ENCODE measurements at regions not wholly inside any gene's neighbourhood (a gene's known extent, or its start where the extent isn't known, plus 50 kb on each side); places are given as distances from the start of the nearest gene placed in this dataset.

DNA sequence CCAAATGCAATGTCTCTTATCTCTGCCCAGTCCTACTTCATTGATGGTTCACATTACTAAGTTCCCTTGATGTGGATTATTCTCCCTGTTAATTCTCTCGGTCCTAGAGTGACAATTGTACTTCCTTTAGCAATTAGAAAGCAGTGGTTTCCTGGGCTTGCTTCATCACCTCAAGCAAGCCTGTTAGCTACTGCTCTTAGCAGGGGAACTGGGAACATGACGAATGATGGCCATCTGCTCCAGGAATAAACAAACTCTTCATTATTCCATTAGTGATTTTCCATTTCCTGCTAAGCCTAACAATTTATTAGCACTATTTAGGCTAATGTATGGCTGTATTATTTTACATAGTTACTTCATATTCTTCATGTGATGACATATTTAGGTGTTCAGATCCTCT is 331.8 kb downstream of the MTX2 start:
- DNase-seq (ENCODE audit: low read depth in 2 of 2), result no peak

DNA sequence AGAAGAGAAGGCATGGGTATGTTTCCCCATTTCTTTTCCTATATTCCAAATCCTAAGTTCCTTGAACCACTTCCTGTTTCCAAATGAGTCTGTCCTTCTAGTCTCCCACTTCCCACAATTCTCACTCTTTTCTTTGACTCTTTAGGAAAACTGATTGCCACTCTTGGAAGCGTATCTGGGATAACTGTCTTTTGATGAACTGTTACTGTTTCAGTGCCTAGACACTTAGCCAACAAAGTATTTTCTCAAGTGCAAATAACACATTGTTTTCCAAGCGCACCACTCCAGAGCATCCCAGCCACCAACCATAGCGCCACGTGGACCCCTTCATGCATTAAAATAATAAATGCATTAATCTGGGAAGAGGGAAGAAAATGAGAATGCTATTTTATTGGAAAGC is 342.8 kb downstream of the MTX2 start:
- DNase-seq (ENCODE audit: low read depth in 2 of 2), result no peak

- DNase-seq (ENCODE audit: low read depth in 2 of 2), result no peak
These were observed 343.5 kb downstream of the MTX2 start for GRCh38 chr2:176612736-176613135.

GRCh38 chr2:176613323-176613987 is 344.2 kb downstream of the MTX2 start:
- no peak for DNase-seq (ENCODE audit: low read depth in 2 of 2)

- DNase-seq (ENCODE audit: low read depth in 2 of 2), result no peak
These were observed 344.8 kb downstream of the MTX2 start for GRCh38 chr2:176614049-176614448.

DNA sequence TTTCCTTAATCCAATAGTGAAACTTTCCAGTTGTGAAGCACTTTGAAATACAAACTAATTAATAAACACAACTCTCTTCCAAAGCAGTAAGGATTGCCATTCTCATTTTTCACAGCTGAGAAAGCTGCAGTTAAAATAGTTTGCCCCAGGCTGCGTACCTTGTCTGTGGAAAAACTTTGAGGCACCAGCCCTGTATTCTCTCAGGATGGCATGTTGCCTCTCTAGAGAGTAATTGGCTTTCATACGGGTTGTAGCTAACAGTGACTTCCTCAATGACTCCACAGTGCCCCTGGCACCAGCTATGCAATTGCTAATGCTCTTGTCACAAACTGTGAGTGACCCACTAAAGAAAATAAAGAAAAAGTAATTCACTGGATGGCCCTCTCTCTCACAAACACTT is 345.7 kb downstream of the MTX2 start:
- DNase-seq (ENCODE audit: low read depth in 2 of 2), result no peak

DNA sequence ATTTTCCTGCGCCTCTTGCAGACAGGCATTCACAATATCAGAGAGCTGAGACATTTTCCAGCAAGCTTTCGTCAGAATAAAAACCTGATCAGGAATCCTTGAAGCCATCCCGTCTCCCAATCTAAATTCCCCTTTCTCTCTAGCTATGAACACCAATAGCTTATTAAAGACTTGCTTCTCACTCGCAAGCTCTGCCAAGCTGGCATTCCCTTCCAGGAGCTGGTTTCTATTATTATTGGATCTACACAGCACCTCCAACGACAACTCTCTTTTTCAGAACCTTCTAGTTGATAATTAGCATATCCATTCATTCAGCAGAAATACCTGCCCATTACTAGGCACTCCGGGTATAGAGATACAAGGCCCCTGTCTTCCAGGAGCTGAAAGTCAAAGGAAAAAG is 350.3 kb downstream of the MTX2 start:
- no peak for DNase-seq (ENCODE audit: low read depth in 2 of 2)

GRCh38 chr2:176621350-176621749 is 352.1 kb downstream of the MTX2 start:
- DNase-seq (ENCODE audit: low read depth in 2 of 2), result no peak

GRCh38 chr2:176622792-176623191 is 353.6 kb downstream of the MTX2 start:
- no peak for DNase-seq (ENCODE audit: low read depth in 2 of 2)

DNA sequence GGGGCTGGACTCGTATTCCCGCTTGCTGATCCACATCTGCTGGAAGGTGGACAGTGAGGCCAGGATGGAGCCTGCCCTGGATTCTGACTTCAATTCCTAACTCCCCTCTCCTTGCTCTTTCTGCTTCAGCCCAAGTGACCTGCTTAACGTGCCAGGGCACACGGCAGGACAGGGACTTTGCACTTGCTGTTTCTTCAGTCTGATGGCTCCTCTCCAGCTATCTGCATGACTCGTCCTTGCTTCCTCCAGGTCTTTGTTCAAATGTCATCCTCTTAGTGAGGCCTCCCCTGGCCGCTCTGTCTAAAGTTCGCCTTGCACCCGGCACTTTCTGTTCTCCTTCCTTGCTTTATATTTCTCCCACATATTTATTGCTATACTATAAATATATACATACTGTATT is 357.6 kb downstream of the MTX2 start:
- no peak for DNase-seq (ENCODE audit: low read depth in 2 of 2)

DNA sequence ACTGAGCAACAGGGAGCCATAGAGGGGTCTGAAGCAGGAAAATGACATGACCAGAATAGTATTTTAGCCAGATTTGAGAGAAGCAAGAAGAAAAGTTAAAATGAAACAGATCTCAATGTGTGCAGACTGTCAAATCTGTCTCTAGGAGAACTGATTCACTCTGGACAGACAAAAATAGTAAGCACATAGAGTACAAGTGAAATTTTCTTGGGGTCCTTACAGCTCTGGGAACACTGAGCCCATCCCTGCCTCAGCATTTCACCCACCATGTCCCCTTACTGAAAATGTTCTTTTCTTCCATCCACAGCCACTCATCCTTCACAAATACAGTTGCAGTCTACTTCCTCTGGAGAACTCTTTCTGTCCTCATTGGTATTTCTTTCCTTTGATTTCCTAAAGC is 359.2 kb downstream of the MTX2 start:
- no peak for DNase-seq (ENCODE audit: low read depth in 2 of 2)

- no peak for DNase-seq (ENCODE audit: low read depth in 2 of 2)
These were observed 364.5 kb downstream of the MTX2 start for GRCh38 chr2:176633754-176634153.

GRCh38 chr2:176636401-176636800 is 367.2 kb downstream of the MTX2 start:
- no peak for DNase-seq (ENCODE audit: low read depth in 2 of 2)

GRCh38 chr2:176637142-176637485 is 367.9 kb downstream of the MTX2 start:
- no peak for DNase-seq (ENCODE audit: low read depth in 2 of 2)

DNA sequence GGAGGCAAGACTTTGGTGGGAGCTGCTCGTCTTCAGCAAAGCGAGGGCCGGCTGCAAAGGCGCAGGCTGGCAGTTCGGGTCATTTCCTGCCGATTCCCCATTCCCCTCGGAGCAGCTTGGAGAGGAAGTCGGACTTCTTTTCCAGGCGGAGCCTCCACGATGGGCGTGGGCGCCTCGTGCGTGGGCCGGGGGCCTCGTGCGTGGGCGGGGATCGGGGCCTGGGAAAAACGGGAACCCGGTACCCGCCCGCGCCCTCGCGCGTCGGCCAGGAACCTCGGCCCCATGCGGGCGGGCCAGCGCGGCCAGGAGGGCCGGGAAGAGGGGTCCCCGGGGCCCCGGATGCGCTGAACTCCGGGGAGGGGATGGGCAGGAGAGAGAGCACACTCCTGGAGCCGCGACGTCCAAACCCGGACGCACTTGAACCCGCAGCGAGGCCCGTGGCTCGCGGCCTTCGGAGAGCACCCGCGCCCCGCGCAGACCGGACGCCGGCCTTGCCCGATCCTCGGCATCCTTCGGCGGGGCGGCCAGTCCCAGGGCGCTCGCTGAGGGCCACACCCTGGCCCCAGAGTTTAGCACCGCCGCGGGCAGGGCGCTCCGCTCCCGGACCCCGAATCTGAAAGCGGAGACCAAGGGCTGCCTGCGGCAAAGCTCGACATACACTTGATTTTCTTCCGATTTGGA is 368.4 kb downstream of the MTX2 start:
- no peak for DNase-seq (ENCODE audit: low read depth in 2 of 2)

DNA sequence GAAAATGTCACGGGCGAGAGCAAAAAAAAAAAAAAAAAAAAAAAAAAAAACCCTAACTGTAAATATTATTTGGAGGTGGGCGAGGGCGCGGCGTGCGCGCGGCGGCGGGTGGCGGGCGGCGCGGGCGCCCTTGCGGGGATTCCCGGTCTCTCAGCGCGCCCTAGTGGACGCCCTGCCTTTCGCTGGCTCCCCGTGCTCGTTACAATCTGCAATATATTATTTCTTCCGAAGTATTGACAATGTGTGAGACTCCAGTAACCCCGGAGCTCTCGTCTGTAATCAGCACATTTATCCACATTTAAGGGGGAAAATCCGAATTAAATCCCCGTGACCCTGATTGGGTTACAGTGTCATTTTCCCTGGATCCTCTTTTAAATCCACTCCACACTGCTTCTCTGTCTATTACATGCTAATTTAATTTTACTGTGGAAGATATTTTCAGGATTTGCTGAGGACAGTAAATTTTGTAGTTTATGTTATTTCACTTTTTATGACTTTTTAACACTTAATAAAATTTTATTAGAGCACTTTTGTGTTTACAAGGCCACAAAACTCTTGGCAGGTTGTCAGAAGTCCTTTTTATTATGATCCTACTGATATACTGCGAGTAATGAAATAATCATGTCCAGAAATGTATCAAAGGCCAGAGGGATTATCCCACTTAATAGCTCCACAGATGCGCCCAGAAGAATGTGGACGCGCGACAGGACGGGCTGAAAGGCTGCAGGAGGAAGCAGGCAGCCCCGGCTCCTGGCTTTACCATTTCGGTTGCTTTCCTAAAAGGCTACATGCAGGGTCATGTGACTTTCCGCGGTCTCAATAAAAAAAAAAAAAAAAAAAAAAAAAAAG is 369.1 kb downstream of the MTX2 start:
- DNase-seq (ENCODE audit: low read depth in 2 of 2), result peak in 1 of 2 donors; percentile 20

DNA sequence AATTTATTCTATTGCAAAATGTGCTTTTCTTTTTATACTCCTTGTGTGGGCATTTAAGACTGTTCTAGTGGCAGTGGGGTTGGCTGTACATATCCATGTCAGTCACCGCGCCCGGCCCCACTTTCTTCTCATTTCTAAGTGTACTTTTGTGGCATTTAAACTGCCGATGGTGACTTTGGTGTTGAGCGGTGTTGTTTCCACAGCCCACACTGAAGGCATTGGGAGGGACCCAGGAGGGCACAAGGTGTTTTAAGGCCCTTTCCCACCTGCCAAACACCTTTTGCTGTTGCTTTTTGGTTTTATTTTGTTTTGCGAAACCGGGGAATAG is 369.7 kb downstream of the MTX2 start:
- no peak for DNase-seq (ENCODE audit: low read depth in 2 of 2)

DNA sequence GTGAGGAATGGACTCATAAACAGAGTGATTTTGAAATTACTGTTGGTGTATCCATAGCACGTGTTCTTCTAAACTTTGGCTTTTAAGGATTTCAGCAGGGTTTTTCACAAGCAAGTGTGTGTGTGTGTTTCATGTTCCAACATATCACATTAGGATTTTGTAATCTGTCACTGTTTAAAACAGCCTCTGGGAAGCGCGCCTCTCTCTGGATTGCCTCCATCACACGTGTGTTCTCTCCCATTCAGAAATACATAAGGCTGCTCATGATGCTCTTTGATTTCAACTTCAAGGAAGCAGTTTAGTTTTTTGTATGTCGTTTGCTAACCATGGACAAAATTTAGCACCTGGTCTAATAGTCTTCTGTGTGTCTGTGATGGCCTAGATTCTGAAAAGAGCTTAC is 370.4 kb downstream of the MTX2 start:
- DNase-seq (ENCODE audit: low read depth in 2 of 2), result no peak

DNA sequence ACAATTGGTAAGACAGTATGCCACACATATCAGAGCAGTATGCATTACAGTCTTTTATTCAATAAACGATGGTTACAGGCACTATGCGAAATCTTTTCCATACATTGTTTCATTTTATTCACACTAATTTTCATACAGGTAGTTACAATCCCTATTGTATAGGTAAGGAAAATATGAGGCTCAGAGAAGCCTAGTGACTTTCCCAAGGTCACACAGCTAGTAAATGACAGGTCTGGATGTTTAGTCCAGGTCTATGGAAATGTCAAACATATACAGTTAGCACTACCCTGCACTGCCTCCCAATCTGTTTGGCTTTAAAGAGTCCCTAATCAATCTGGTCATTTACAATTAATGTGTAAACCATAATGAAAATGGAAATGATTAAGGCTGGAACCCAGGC is 372.2 kb downstream of the MTX2 start:
- DNase-seq (ENCODE audit: low read depth in 2 of 2), result no peak

GRCh38 chr2:176642074-176642473 is 372.8 kb downstream of the MTX2 start:
- DNase-seq (ENCODE audit: low read depth in 2 of 2), result no peak

DNA sequence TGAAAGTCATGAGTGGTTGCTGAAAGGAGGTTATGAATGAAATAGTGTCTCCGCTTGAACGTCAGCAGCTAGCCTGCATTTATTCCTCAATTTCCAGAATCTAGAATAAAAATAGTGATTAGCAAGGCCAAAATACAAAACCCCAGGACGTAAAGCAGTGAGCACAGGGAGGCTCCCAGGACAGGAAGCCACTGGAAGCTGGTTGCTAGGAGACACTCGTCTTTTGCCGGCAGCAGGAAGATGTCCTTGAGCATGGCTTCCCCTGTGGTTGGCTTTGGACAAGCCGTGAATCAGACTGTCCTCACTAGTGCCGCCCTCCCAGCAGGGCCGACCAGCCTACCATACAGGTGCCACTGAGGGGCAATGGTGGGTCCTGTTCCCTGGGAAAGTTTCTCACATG is 374.4 kb downstream of the MTX2 start:
- no peak for DNase-seq (ENCODE audit: low read depth in 2 of 2)

DNA sequence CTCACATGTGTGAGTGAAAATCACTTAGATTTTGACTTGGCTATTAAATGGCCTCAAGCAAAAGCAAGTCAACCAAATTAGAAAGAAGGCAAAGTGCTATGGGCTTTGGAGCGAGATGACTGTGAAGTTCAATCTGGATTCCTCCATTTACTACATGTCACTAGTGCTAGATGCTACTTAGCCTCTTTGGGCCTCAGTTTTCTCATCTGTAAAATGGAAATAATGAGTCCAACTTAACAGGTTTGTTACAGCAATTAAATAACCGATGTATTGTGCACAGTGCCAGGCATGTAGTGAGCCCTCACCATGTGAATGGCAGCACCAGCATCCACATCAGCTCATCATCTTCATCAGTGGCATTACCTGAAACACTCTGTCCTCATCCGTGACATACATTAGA is 376.3 kb downstream of the MTX2 start:
- DNase-seq (ENCODE audit: low read depth in 2 of 2), result no peak

- DNase-seq (ENCODE audit: low read depth in 2 of 2), result no peak
These were observed 376.9 kb downstream of the MTX2 start for GRCh38 chr2:176646033-176646615.
